Right cardiac atrium (tissue), 5 donors: ENCODE measurements at regions not wholly inside any gene's neighbourhood (a gene's known extent, or its start where the extent isn't known, plus 50 kb on each side); places are given as distances from the start of the nearest gene placed in this dataset.
"Not testable (repeated sequence)": the region's sequence is repeated elsewhere in the genome, so short reads cannot be mapped to it uniquely, and the experiment has no call there.

ENCODE experiments used
- ATAC-seq, 2 donors: fragments of 200-7000 bp; cut with Tn5 transposase; one replicate each; pipeline versions ENCODE4 v1.8.0 to v1.9.1; 2020; ENCODE audit warnings: moderate library complexity in 2 of 2, mild to moderate bottlenecking in 1 of 2
- DNase-seq, 3 donors: peaks; one replicate each; pipeline ENCODE4 v3.0.0-alpha.2; 2020
- H3K27ac ChIP-seq: one replicate; pipeline ENCODE4 v1.5.1; 2013; ENCODE audit warnings: mild to moderate bottlenecking, low read length, control low read depth, moderate library complexity
- H3K27me3 ChIP-seq: one replicate; pipeline ENCODE4 v1.6.1; 2013; ENCODE audit not compliant: control insufficient read depth, insufficient read depth
- H3K4me1 ChIP-seq: one replicate; pipeline ENCODE4 v1.6.1; 2013; ENCODE audit warnings: low read length; ENCODE audit not compliant: control insufficient read depth, insufficient read depth
- H3K4me3 ChIP-seq: one replicate; pipeline ENCODE4 v1.5.1; 2013; ENCODE audit warnings: low read length, control low read depth
- H3K9me3 ChIP-seq: one replicate; pipeline ENCODE4 v1.6.1; 2013; ENCODE audit warnings: low read length; ENCODE audit not compliant: control insufficient read depth
- WGBS: extraction: QIAGEN DNeasy Blood & Tissue Kit; methylation state at CpG from one replicate; pipeline ENCODE4 v1.1.7; 2013; 5-methylcytosine and 5-hydroxymethylcytosine counted together
- intact Hi-C, 4 donors: fragments of 100-400 bp; cut with DNase I; formaldehyde crosslinking; loops; one replicate each; pipeline versions ENCODE4 v1.11.0 to v1.14.0; 2022 to 2023
- donor health status: healthy with polysubstance abuse.
- donor health status: DM: no; HTN: yes; CAD: no.
- donor health status: DM: no; HTN: no; CAD: no.
- donor health status: DM: no; HTN: yes; CAD: no; lungs with severe emphysema.
- donor health status: DM: yes; HTN: yes; CAD: no.

DNA sequence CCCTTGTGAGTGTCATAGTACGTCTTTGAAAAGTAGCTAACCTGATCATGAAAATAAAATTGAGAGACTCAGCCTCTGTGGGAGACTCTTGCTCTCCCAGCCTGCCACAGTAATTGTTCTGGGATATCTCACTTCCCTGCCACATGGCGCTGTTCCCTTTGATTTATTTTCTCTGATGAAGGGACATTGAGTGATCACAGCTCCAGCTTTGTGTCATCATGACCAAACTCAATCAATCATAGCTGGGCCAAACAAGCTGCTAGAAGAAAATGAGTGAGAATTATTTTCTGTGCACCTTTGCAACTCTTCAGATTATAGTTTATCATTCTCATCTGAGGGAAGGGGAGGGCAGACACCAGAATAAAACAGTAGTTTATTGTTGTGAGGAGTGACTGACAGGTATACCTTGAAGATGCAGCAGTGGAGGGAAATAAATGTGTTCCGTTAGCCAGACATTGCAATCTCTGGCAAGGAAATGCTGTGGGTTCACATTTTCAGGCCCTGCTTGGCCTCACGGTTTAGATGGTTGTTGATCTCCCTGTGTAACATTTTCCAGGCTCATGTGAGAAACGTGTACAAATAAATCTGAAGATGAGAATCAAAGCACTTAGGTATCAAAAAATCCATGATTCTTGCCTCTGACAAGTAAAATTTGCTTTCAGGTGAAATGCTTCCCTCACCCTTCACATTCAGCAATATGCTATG lies 174.7 kb upstream of the FBXL17 start:
- intact Hi-C loops = no loop called here
- WGBS = 64% methylated on average over 5 of the region's 5 CpGs
- no peak overlapping the region for H3K27ac ChIP-seq
- DNase-seq (no peak), ATAC-seq (no peak)
- no peak overlapping the region for H3K4me3 ChIP-seq
- no peaks in the 10 kb centered on the region for H3K9me3 ChIP-seq
- peaks cover 2% of the 10 kb centered on the region for H3K27me3 ChIP-seq
- no peaks in the 10 kb centered on the region for H3K4me1 ChIP-seq

DNA sequence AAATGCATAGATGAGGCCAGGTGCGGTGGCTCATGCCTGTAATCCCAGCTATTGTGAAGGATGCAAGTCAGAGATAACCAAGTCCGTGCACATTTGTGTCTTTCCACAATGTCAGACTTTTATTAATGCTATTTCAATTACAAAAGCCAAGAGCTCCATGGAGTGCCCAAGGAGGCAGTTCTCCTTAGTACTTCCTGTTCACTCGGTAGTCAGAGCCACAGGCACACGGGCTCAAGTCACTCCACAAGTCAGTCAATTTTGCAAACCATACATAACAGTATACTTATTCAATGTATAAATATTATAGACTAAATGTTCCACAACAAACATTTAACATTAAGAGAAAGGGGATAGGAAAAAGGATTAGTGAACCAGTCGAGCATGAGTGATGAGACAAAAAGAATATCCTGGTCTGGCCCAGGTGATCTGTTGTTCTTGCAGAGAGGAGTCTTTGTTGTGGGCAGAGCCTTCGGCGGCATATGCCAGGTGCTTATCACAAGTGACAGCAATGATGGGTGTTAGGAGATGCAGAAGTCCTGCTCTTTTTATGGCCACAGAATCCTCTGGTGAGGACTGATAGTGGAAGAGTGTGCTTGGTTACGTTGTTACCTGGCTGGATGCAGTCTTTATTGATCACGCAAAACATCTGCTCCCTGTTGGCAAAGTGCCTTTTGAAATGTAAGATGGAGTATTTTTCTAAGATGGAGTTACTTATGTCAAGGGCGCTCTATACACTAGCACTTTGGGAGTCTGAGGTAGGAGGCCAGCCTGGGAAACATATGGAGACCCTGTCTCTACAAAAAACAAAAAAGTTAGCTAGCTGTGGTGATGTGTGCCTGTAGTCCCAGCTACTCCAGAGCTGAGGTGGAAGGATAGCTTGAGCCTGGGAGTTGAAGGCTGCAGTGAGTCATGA lies 167.0 kb upstream of the FBXL17 start:
- H3K27me3 ChIP-seq = no peaks in the 10 kb centered on the region
- no peaks in the 10 kb centered on the region for H3K4me1 ChIP-seq
- no peak overlapping the region for H3K27ac ChIP-seq
- no peaks in the 10 kb centered on the region for H3K9me3 ChIP-seq
- ATAC-seq (no peak), DNase-seq (no peak)
- 59% methylated on average over 10 of the region's 10 CpGs for WGBS
- H3K4me3 ChIP-seq = no peak overlapping the region
- intact Hi-C loops = no loop called here

DNA sequence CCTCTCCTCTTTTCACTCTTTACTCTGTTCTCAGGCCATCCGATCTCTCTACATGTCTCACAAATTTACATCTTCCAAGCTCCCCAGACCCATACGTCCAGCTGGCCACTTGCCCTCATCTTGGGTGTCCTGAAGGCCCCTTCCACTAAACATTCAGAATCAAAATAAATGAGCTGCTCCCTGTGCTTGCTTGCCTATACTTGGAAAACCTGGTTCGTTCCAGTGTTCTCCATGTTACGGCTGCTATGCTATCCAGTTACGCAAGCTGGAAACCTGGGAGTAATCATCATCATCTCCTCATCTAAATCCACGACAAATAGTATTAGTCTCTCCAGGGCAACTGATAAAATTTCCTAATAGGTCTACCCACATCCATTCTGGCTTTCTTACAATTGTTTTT lies 165.0 kb upstream of the FBXL17 start:
- H3K4me3 ChIP-seq = no peak overlapping the region
- H3K9me3 ChIP-seq = no peaks in the 10 kb centered on the region
- H3K27me3 ChIP-seq = no peaks in the 10 kb centered on the region
- DNase-seq (no peak), ATAC-seq (no peak)
- no peaks in the 10 kb centered on the region for H3K4me1 ChIP-seq
- no peak overlapping the region for H3K27ac ChIP-seq
- intact Hi-C loops = no loop called here
- WGBS = 74% methylated on average over 6 of the region's 6 CpGs

DNA sequence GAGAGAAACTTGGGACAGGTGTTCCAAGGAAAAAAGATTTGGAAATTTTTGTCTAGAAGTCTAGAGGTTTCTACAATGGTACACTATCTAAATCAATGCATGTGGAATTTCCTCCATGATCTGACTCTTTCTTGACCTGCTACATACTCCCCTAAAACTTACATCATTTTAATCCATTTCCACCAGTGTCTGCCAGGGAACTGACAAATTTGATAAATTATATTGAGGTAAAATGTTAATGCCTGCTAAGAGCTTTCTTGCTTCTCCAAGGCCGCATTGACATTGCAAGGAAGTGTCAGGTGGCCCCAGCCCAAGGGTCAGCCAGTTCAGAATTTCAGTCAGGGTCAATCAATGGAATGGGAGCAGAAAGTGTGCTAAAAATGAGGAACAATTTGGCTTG lies 163.4 kb upstream of the FBXL17 start:
- no peak overlapping the region for H3K27ac ChIP-seq
- WGBS = 0% methylated on average over 1 of the region's 1 CpG
- intact Hi-C loops = no loop called here
- no peak for DNase-seq
- no peak overlapping the region for H3K4me3 ChIP-seq
- ATAC-seq = no peak
- H3K9me3 ChIP-seq = no peaks in the 10 kb centered on the region
- no peaks in the 10 kb centered on the region for H3K4me1 ChIP-seq
- H3K27me3 ChIP-seq = no peaks in the 10 kb centered on the region

DNA sequence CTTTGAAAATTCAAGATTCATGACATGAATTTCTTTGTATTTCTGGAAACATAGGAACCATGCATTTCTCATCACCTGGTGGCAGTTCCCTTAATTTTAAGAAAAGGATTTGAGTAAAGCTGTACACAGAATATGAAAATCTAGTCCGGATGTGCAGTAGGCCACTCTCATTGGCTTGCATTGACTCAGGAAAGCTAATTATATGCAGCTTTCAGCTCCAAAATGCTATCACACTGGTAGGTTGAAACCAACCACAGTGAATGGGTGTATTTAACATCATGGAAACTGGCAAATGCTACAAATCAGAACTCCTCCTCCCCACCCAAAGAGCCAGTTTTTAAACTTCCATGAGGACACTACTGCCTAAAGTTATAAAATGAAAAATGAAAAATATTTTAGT lies 161.6 kb upstream of the FBXL17 start:
- DNase-seq (no peak), ATAC-seq (no peak)
- H3K4me1 ChIP-seq = no peaks in the 10 kb centered on the region
- H3K27me3 ChIP-seq = no peaks in the 10 kb centered on the region
- no peak overlapping the region for H3K27ac ChIP-seq
- no peak overlapping the region for H3K4me3 ChIP-seq
- WGBS = 74% methylated on average over 1 of the region's 1 CpG
- no peaks in the 10 kb centered on the region for H3K9me3 ChIP-seq
- intact Hi-C loops = no loop called here

DNA sequence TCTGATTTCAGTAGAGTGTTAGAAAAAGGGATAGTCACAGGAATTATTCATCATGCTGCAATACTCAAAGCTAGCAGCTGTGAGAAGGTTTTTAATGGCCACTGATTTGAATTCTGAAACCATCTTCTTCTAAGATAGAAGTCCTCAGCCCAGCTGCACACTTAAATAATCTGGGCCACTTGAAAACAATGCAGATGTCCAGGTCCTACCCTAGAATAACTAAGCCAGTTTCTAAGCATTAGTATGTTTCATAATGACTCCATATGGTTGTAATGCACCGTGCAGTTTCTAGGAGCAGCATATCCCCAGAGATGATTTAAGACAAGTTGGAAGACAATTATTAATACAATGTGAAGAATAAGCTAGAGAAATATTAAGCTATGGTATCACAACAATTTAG lies 159.9 kb upstream of the FBXL17 start:
- Histone ChIP-seq H3K9me3 (no peaks in the 10 kb centered on the region), H3K27me3 (no peaks in the 10 kb centered on the region), H3K4me1 (no peaks in the 10 kb centered on the region), H3K4me3 (no peak overlapping the region), H3K27ac (no peak overlapping the region)
- ATAC-seq (no peak), DNase-seq (no peak)
- WGBS = 62% methylated on average over 1 of the region's 1 CpG
- intact Hi-C loops = no loop called here

DNA sequence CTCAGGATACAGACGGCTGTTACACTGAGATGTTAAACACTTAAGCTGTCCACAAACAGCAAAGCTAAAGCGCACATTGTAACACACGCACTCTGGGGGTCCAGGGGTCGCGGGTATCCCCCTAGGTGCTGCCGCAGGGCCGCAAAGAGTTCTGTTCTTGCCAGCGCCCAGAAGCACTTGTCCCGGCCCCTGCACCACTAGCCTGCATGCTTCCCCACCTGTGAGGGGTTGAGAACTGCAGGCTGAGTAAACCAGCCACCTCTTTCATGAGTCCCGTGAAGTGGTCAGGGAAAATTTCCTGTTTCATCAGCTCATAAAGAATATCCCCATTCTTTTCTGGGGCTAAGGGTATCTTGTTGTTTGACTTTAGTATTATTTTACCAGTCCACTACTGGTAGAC lies 154.4 kb upstream of the FBXL17 start:
- H3K27me3 ChIP-seq = no peaks in the 10 kb centered on the region
- no peak for DNase-seq
- intact Hi-C loops = no loop called here
- H3K4me1 ChIP-seq = peaks cover 3% of the 10 kb centered on the region
- H3K27ac ChIP-seq = no peak overlapping the region
- no peaks in the 10 kb centered on the region for H3K9me3 ChIP-seq
- H3K4me3 ChIP-seq = no peak overlapping the region
- no peak for ATAC-seq
- WGBS = 93% methylated on average over 10 of the region's 10 CpGs

DNA sequence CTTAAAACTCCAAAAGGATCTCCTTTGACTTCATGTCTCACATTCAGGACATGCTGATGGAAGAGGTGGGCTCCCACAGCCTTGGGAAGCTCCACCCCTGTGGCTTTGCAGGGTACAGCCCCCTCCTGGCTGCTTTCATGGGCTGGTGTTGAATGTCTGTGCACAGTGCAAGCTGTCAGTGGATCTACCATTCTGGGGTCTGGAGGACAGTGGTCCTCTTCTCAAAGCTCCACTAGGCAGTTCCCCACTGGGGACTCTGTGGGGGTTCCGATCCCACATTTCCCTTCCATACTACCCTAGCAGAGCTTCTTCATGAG lies 150.2 kb upstream of the FBXL17 start:
- H3K27me3 ChIP-seq, H3K4me1 ChIP-seq, intact Hi-C loops, H3K9me3 ChIP-seq, DNase-seq, ATAC-seq, H3K27ac ChIP-seq, H3K4me3 ChIP-seq: not testable (repeated sequence)
- 91% methylated on average over 1 of the region's 1 CpG for WGBS

DNA sequence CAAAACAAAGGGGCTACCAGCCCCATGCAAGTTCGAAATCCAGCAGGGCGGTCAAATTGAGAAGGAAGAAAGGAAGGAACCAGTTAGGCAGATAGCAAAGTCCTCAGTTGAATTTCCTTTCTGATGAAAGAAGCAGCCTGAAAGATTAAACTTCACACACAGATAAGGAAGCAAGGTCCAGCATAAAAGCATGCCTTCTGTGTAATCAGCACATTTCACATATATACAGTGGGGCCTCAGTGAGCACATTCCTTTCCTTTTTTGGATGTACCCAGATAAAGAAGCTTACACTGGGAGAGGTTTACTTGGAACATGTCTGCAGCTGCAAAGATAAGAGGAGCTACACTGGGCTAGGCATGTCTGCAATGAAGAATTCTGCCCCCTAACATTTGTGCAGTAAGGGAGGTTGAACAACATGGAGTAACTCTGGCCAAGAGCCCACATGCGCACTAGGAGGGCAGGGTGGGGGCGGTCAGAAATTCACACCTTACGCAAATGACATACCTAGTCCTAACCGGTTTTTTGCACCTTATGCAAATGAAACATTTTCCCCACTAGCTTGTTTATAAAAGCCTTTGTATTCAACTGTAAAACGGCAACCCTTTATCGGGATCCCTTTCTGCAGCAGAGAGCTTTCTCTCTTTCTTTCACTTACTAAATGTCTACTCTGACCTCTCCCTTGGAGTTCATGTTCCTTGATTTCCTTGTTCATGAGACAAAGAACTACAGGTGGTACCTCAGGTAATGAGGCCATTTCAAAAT lies 149.7 kb upstream of the FBXL17 start:
- Histone ChIP-seq H3K9me3 (no peaks in the 10 kb centered on the region), H3K4me1 (peaks cover 3% of the 10 kb centered on the region), H3K27me3 (no peaks in the 10 kb centered on the region), H3K27ac (no peak overlapping the region), H3K4me3 (no peak overlapping the region)
- 34% methylated on average over 8 of the region's 8 CpGs for WGBS
- intact Hi-C loops = no loop called here
- ATAC-seq (peak in 1 of 2 donors; percentile 71), DNase-seq (no peak)

DNA sequence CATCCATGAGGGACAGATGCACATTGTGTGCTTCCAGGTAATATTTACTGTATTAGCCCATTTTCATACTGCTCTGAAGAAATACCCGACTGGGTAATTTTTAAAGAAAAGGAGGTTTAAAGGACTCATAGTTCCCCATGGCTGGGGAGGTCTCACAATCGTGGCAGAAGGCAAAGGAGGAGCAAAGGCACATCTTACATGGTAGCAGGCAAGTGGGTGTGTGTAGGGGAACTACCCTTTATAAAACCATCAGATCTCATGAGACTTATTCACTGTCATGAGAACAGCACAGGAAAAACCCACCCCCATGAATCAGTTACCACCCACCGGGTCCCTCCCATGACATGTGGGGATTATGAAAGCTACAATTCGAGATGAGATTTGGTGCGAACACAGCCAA lies 148.8 kb upstream of the FBXL17 start:
- WGBS = 86% methylated on average over 5 of the region's 5 CpGs
- H3K27me3 ChIP-seq = no peaks in the 10 kb centered on the region
- H3K27ac ChIP-seq = no peak overlapping the region
- no peak overlapping the region for H3K4me3 ChIP-seq
- no peaks in the 10 kb centered on the region for H3K9me3 ChIP-seq
- DNase-seq (no peak), ATAC-seq (no peak)
- intact Hi-C loops = no loop called here
- peaks cover 3% of the 10 kb centered on the region for H3K4me1 ChIP-seq

DNA sequence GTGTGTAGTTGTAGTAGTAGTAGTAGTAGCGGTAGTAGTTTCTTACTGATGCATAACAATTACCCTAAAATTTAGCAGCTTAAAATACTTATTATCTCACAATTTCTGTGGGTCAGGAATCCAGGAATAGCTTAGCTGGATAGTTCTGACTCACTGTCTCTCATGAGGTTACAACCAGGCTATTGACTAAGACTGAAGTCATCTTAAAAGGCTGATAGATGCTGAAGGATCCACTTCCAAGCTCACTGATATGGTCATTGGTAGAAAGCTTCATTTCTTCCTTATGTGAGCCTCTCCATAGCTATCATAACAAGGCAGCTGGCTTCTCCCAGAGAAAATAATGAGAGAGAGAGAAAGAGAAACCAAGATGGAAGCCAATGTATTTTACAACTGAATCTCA lies 147.5 kb upstream of the FBXL17 start:
- WGBS = 4% methylated on average over 1 of the region's 1 CpG
- intact Hi-C loops = no loop called here

More for the DNA sequence above, 147.5 kb upstream of the FBXL17 start:
- Histone ChIP-seq H3K27ac (no peak overlapping the region), H3K4me3 (no peak overlapping the region), H3K9me3 (no peaks in the 10 kb centered on the region), H3K4me1 (peaks cover 3% of the 10 kb centered on the region), H3K27me3 (no peaks in the 10 kb centered on the region)
- ATAC-seq (no peak), DNase-seq (no peak)
